ENCODE measurements at regions not wholly inside any gene's neighbourhood (a gene's known extent, or its start where the extent isn't known, plus 50 kb on each side); places are given as distances from the start of the nearest gene placed in this dataset.
"Not testable (repeated sequence)": the region's sequence is repeated elsewhere in the genome, so short reads cannot be mapped to it uniquely, and the experiment has no call there.

- DNase-seq (ENCODE audit: low spot score) = no peak
Measured at GRCh38 chr1:30569384-30569783, 154.0 kb downstream of the MATN1 start.

- DNase-seq (ENCODE audit: low spot score) = no peak
Measured at GRCh38 chr1:30562559-30562958, 160.8 kb downstream of the MATN1 start.

- DNase-seq (ENCODE audit: low spot score) = no peak
Measured at GRCh38 chr1:30551603-30552002, 171.8 kb downstream of the MATN1 start.

- DNase-seq (ENCODE audit: low spot score) = no peak
Measured at GRCh38 chr1:30550365-30551220, 172.8 kb downstream of the MATN1 start.

- DNase-seq (ENCODE audit: low spot score) = not testable (repeated sequence)
Measured at GRCh38 chr1:30549872-30550271, 173.5 kb downstream of the MATN1 start.

GRCh38 chr1:30548294-30548693, 175.1 kb downstream of the MATN1 start:
- DNase-seq (ENCODE audit: low spot score) = no peak

- not testable (repeated sequence) for DNase-seq (ENCODE audit: low spot score)
Measured at GRCh38 chr1:30547326-30547725, 176.1 kb downstream of the MATN1 start.

- no peak for DNase-seq (ENCODE audit: low spot score)
Measured at GRCh38 chr1:30545365-30545764, 178.0 kb downstream of the MATN1 start.

- DNase-seq (ENCODE audit: low spot score) = no peak
Measured at GRCh38 chr1:30541721-30542485, 181.5 kb downstream of the MATN1 start.

GRCh38 chr1:30540611-30541192, 182.7 kb downstream of the MATN1 start:
- DNase-seq (ENCODE audit: low spot score) = no peak

GRCh38 chr1:30539884-30540283, 183.5 kb downstream of the MATN1 start:
- no peak for DNase-seq (ENCODE audit: low spot score)

GRCh38 chr1:30538993-30539867, 184.2 kb downstream of the MATN1 start:
- DNase-seq (ENCODE audit: low spot score) = no peak

GRCh38 chr1:30538226-30538992, 185.0 kb downstream of the MATN1 start:
- no peak for DNase-seq (ENCODE audit: low spot score)

- DNase-seq (ENCODE audit: low spot score) = no peak
Measured at GRCh38 chr1:30537279-30537678, 186.1 kb downstream of the MATN1 start.

GRCh38 chr1:30536530-30536929, 186.9 kb downstream of the MATN1 start:
- DNase-seq (ENCODE audit: low spot score) = no peak

- DNase-seq (ENCODE audit: low spot score) = no peak
Measured at GRCh38 chr1:30535595-30536325, 187.6 kb downstream of the MATN1 start.

- DNase-seq (ENCODE audit: low spot score) = no peak
Measured at GRCh38 chr1:30534551-30534940, 188.8 kb downstream of the MATN1 start.

GRCh38 chr1:30533796-30534550, 189.4 kb downstream of the MATN1 start:
- no peak for DNase-seq (ENCODE audit: low spot score)

- DNase-seq (ENCODE audit: low spot score) = no peak
Measured at GRCh38 chr1:30533141-30533540, 190.2 kb downstream of the MATN1 start.

Data from H4 (cell line).